ENCODE measurements at regions not wholly inside any gene's neighbourhood (a gene's known extent, or its start where the extent isn't known, plus 50 kb on each side); places are given as distances from the start of the nearest gene placed in this dataset.
"Not testable (repeated sequence)": the region's sequence is repeated elsewhere in the genome, so short reads cannot be mapped to it uniquely, and the experiment has no call there.

DNA sequence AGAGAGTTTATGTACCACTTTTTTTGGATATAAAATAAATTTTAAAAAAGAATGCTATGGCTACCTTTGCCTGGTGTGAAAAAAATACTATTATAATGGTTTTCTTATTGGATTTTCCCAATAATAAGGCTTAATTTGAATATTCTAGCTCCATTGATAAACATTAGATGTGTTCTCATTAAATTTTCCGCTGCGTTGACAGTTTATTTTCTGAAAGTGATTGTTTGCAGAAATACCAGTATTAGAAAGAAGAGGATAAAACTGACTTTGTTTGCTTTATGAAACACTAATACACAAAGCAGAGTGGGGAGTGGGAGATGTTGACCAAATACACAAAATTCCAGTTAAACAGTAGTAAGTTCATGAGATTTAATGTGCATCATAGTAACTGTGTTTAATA lies 433.3 kb upstream of the TMEFF2 start:
- DNase-seq = no peak

DNA sequence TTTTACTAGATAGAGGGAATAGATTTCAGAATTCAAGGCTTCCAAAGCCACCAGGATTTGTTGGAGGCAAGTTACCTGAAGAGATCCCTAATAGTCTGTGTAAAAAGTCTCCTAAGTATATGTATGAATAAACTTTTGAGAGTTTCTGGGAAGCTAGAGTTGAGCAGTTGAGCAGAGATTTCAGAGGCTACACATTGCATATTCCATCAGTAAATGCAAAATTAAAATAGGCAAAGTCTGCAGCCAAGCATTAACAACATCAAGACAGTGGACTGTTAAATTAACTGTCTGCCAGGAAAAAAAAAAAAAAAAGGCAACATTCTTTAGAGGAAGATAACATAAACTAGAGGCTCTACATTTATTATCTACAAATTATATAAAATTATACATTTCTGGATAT lies 420.4 kb upstream of the TMEFF2 start:
- no peak for DNase-seq

DNA sequence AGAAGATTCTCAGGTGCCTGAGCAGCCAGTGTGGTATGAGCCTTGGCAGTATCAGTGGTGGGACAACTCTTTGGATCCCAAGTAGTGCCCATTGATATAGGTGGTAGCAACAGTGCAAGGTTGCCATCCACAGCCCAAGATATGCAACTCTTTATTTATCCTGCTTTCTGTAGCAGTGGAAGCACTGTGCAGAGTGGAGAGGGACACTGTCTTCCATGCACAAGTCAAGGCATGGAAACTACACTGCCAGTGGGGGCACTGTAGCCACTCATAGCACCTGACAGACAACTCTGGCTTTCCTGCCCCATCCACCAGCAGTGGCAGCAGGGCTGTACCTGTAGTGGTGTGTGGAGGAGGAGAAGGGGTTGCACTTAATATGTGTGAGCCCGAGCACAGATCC lies 409.6 kb upstream of the TMEFF2 start:
- DNase-seq = no peak

DNA sequence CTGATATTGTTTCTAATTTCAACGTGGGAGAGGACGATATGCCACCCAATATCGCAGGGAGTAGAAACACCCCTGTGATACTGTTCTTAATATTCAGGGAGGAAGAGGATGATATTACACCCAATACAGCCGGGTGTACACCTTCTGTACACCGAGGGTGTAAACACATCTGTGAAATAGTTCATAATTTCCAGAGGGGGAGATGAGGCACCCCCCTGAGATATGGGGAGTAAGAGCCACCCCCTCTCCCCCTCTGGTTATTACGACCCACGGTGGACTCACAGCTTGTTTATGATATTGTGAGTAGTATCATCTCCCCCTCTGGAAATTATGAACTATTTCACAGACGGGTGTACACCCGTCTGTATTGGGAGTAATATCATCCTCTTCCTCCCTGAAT lies 403.9 kb upstream of the TMEFF2 start:
- not testable (repeated sequence) for DNase-seq

DNA sequence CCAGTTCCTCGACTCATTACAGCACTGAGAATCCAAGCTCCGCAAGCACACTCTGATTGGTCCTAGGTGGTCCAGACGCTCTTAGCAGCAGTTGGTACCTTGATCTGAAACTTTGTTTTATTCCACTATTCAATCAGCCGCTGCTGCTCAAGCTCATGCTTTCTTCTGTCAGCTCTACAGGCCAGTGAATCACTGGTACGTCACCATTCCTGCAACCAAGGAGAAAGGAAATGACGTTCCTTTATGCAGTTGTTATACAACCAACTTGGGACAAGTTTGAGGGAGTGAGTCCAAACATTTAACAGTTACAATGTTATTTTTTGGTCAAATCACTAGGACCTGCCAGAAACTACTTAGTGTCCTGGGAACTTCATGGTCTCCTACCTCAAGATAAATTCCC lies 398.8 kb upstream of the TMEFF2 start:
- DNase-seq = no peak

DNA sequence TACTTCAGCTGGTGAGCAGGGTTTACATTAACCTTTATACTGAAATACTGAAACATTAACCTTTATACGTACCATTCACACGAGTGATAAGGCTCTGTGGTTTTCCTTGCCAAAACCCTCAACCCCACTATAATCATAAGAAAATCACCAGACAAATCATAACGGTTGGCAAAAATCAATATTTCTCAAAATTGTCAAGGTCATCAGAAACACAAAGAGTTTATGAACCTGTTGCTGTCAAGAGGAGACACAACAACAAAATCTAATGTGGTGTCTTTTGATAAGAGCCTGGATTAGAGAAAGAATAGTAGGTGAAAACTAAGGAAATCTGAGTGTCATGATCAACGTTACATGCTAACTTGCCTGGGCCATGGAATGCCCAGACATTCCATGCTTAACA lies 396.9 kb upstream of the TMEFF2 start:
- no peak for DNase-seq

DNA sequence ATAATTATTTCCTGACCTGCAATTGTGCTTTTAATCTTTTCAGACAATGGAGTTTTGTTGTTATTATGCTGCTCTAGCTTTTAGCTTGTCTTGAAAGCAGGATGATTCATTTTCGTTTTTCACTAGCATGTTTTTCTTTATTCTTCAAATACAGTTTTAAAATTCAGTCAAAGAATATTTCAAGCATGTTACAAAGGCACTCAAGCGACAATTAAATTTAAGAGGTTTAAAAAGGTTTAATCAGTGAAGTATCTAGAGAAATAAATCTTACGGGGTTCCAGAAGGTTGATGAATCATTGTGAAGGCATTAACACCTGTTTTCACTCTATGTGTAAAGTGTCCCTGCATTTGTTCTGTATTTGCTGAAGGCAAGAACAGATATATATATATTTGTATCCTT lies 390.7 kb upstream of the TMEFF2 start:
- peak in 1 of 2 experiments; percentile 3 for DNase-seq

DNA sequence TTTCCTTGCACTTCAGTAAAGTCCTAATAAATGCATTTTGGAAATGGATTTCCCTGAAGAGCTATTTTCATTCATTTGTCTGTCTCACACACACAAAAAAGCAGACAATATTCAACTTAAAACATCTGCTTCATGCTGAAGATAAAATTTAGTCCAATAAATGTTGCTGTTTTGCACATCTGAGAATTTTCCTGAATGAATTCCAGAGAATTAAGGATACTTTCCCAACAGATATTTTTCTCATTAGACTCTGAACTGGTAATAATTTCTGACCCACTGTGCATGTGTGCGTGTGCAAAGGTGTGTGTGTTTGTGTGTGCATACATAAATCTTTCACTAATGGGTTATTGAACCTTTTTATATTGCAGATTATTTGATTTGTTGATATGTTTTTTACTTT lies 390.2 kb upstream of the TMEFF2 start:
- no peak for DNase-seq

DNA sequence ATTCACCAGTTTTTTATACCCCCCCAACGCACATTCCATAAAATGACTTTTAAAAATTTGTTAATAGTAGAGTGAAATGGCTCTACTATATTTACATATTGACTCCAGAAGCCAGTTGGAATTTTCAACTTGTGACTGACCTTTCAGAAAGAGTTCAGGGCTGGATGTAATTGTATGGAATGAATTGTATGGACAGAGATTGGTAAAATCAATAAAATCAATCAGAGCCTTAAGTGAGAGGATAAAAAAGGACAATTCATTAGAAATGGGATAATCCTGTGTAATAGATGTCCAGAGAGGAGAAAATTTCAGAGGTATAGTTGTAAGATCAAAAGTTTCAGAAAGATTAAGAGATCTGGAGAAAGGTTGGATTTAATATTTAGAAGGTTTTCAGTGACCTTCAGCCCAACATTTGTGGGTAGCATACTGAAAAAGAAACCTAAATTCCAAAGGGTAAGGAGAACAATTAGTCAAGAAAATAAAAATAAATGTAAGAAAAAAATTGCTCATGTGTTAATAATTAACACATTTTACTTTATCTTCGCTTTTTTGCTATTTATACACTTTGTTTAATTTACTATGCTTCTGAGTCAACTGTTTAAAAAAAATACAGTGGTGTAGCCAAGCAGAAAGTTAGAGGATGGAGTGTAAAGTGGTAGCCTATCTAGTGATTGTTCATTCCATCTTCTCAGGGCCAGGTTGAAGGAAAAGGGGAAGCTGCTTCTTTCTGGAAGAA lies 385.4 kb upstream of the TMEFF2 start:
- no peak for DNase-seq

DNA sequence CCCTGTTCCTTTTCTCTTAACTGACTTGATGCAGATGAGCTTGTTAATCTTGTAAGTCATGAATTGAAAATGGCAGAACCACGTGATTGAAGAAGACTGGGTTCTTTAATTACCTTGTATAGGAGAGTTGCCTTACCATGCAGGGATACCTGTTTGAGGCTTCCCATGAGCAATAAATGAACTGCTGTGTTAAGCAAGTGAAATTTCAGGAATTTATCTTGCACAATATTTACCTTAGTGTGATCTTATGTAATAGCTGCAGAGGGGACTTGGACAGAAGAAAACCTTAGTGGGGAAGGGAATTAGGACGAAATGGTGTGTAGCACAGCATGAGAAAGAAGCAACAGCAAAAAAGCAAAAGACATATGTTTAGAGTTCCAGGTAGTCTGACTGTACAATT lies 384.0 kb upstream of the TMEFF2 start:
- no peak for DNase-seq

DNA sequence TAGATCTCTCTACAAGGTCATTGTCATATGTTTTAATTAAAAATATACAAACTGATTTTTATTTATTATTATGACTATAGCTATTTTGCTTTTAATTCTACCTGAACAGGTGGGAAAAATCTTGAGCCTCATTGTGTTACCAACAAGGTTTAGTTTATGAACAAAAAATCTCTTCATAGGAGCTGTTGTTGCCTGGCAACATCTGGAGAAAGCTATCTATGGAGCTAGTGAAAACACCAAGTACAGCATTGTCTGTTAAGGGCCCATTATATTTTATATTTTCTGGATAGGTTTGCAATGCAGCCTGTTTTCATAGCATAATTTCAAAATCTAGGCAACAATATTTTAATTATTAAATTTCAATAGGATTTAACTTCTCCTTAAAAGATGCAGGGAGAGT lies 383.0 kb upstream of the TMEFF2 start:
- DNase-seq = no peak

DNA sequence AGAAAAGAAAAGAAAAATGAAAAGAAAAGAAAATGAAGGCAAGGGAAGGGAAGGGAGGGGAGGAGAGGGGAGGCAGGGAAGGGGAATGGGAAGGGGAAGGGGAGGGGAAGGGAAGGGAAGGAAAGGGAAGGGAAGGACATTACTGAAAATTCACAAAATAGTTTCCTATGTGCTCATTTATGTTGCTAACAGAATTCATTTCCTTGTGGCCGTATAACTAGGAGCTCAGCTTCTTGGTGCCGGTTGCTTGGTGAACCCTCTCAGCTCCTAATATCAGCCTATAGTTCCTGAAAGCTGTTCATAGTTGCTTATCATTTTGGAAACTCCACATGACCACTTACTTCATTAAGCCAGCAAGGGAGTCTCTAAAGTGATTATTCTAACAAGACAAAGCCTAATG lies 379.8 kb upstream of the TMEFF2 start:
- no peak for DNase-seq

DNA sequence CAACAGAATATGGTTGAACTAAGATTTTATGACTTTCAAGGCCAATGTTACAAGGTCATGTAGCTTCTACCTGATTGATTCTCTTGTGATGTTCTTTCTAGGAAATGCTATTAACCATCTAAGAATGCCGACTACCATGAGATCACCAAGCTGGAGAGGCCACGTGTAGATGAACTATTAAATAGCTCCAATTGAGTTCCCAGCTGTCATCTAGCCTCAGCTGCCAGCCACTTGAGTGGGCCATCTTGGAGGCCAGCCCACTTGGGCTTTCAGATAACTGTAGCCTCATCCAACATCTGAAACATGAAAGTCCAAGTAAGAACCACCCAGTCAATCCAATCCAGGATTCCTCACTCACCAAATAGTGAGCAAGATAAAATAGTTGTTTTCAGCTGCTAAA lies 376.9 kb upstream of the TMEFF2 start:
- DNase-seq = peak; percentile 8 to 37

DNA sequence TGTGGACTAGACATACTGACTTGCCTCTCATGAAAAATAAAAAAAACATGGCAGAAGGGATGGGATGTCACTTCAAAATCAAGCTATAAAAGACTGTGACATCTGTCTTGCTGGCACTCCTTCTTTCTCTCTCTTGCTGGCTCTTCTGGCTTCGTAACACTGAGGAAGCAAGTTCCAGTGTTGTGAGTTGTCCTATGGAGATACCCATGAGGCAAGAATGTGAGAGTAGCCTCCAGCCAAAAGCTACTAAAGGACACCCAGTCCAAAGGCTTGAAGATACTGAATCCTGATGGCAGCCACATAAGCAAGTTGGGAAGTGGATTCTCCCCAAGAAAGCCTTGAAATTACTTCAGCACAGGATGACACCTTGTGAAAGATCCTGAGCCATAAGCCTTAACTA lies 376.1 kb upstream of the TMEFF2 start:
- no peak for DNase-seq

DNA sequence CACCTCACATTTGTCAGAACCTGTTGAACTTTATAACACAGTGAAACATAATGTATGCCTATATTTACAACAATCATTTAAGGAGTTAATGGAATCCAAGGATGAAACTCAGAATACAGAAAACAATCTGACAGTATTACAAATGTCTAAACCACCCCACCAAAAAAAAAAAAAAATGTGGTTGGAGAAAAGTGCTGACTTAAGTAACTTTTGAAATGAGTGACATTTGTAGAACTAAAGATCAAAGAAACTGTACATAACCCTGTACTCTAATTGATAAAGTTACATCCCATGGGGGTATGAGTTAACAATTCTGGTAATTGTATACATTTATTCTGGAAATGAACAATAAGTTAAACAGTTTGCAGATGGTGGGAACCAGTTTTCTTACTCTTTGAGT lies 372.1 kb upstream of the TMEFF2 start:
- DNase-seq = no peak

DNA sequence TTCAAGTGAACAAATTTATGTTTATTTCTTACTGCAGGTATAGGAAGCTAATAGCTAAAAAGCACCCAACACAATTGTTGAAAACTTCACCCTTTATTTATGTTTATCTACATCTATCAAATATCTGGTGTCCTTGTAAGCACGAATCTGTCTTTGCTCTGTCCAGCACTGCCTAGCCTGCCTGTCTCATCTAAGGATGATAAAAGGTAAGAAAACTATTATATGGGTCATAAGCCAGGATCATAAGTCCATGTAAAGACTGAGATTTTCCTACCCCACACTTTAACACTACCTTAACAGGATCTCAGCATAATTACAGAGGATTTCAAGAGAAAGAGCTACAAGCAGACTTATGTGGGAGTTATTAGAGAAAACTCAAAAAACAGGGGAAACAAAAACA lies 365.6 kb upstream of the TMEFF2 start:
- no peak for DNase-seq

DNA sequence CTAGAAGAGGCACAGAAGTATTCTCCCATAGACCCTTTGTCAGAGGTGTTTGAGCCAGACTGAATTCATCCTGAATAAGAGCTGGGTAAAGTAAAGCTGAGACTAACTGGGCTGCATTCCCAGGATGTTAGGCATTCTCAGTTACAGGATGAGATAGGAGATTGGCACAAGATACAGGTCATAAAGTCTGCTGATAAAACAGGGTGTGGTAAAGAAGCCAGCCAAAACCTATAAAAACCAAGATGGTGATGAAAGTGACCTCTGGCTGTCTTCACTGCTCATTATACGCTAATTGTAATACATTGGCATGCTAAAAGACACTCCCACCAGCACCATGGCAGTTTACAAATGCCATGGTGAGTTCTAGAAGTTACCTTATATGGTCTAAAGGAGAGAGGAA lies 364.9 kb upstream of the TMEFF2 start:
- DNase-seq = no peak

DNA sequence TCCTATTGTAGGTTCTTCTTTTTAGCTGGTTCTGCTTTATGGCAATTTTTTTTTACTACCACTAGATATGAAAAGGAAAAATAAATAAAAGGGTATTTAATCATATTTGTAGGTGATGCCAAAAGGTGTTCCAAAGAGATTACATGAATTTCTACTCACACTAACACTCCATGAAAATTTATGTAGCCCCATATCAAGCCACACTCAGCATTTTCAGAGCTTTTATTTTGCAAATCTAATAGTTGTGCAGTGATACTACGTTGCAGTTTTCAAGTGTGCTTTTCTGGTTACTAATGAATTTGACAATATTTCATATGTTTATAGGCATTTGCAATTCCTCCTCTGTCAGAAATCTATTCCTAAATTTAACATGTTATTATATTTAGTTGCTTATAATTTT lies 363.9 kb upstream of the TMEFF2 start:
- no peak for DNase-seq

DNA sequence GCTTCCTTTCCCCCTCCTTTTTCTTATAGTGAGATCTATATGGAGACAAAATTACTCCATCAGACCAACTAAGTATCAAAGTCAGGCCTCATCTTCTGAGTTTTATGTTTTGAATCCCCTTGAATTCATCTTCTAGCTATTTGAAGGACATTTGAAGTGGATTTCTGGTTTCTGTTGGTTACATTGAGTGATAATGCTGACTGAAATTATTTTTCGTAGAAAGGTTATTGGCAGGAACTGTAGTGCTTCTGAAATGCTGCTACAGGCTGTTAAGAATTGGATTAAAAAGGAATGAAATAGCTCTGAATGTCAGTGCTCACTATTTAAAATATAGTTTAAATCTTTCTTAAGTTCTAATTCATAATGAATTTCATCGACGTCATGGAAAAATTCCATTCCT lies 361.0 kb upstream of the TMEFF2 start:
- no peak for DNase-seq

DNA sequence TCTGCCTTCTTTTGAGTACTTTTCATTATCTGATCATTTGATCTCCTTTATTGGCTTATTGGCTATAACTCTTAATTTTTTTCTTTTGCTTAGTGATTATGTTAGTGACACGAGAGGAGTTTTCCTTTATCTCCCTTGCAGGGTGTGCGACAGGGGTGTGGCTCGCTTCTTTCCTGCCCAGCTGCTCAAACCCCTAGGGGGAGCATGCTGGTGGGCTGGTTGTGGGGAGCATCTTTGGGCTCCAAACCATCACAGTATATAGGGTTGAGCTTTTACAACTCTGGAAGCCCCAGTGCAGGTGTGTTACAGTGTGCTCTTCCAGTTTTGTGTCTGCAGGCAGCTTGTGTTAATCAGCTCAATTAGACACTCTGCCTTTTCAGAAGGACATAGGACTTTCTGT lies 357.0 kb upstream of the TMEFF2 start:
- no peak for DNase-seq

DNA sequence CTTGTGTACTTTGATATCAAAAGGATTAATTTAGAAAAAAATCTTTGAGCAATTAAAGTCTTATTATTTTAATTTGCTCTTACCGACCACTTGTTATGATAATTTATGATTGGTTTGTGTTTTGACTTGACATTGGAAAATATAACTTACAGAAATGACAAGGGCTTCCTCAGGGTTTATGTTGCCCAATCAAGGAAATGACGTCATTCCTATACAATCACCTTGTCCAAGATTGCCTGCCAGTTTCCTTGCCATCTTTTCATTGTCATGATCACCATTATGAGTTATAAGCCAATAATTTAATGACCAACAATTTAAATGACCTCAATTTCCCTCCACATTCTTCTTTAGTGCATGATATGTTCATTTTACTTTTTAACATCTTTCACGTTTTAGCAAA lies 351.8 kb upstream of the TMEFF2 start:
- no peak for DNase-seq

DNA sequence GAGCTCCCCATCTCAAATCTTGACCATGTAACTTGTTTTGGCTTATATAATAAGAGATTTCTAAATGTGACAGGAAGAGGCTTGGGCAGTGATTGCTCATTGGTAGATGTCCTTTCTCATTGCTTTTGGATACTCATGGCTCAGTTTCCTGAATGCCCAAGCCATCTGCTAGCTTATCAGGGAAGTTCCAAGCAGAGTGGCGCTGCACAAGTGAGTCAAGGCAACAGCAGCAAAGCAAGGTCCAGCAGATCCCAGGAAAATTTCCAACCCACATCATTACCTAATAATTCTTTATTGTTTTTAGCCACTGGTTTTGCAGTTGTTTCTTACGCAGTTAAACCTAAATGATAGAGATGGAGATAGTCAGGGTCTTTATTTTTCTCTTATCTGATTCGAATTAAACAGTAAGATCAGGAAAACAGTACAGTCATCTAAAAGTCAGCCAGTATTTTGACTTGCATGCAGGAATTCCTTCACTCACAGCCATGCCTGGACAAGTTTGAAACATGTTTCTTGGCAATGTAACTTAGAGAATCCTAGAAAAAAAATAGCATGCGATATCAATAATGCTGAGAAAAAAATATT lies 349.7 kb upstream of the TMEFF2 start:
- DNase-seq = no peak

DNA sequence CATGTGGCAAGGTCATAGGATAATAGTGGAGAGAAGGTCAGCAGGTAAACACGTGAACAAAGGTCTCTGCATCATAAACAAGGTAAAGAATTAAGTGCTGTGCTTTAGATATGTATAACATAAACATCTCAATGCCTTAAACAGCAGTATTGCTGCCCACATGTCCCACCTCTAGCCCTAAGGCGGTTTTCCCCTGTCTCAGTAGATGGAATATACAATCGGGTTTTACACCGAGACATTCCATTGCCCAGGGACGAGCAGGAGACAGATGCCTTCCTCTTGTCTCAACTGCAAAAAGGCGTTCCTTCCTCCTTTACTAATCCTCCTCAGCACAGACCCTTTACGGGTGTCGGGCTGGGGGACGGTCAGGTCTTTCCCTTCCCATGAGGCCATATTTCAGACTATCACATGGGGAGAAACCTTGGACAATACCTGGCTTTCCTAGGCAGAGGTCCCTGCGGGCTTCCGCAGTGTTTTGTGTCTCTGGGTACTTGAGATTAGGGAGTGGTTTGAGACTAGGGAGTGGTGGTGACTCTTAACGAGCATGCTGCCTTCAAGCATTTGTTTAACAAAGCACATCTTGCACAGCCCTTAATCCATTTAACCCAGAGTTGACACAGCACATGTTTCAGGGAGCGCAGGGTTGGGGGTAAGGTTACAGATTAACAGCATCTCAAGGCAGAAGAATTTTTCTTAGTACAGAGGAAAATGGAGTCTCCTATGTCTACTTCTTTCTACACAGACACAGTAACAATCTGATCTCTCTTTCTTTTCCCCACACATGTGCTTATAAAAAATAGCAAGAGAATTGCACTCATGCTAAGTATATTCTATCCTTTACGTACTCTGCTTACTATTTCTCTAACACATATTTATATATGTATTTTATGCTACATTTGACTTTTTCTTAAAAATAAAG lies 347.7 kb upstream of the TMEFF2 start:
- DNase-seq = not testable (repeated sequence)

DNA sequence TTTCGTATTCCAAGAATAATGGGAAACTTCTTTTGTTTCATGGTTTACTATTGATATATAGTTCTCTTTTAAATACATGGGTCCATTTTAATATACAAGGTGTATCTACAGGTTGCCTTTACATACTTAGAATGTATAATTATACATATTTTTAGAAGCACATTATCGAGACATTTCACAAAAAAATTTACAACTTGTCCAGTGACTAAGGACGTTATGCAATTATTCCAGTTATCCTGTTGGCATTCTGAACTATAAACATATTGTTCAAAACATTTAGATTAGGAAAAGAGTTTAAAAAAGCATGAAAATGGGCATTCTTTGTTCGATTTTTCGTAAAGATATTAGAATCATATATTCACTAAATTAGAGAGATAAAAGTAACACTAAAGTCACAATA lies 344.6 kb upstream of the TMEFF2 start:
- DNase-seq = no peak

Measured in SHP77 (cell line).